PC-3 (cell line): ENCODE measurements at regions not wholly inside any gene's neighbourhood (a gene's known extent, or its start where the extent isn't known, plus 50 kb on each side); places are given as distances from the start of the nearest gene placed in this dataset.
"Not testable (repeated sequence)": the region's sequence is repeated elsewhere in the genome, so short reads cannot be mapped to it uniquely, and the experiment has no call there.

Experiments used
- CTCF ChIP-seq: fragments of 300-600 bp; sonication (generic); conservative IDR thresholded peaks from 2 replicates; pipeline ENCODE4 v1.5.1; 2017; ENCODE audit warnings: antibody characterized with exemption, low read depth, mild to moderate bottlenecking, low read length
- EZH2 ChIP-seq: fragments of 300-600 bp; sonication (generic); IDR thresholded peaks from one replicate; pipeline ENCODE4 v1.6.1; 2017; ENCODE audit warnings: antibody characterized with exemption, mild to moderate bottlenecking, low read length; ENCODE audit not compliant: unreplicated experiment

- TF ChIP-seq CTCF, EZH2: not testable (repeated sequence)
These were observed 3923.2 kb upstream of the OR11H1 start for GRCh38 chr22:11604635-11605395.
